GM12865 (cell line): ENCODE measurements at regions not wholly inside any gene's neighbourhood (a gene's known extent, or its start where the extent isn't known, plus 50 kb on each side); places are given as distances from the start of the nearest gene placed in this dataset.
"Not testable (repeated sequence)": the region's sequence is repeated elsewhere in the genome, so short reads cannot be mapped to it uniquely, and the experiment has no call there.

Source experiments
- DNase-seq: peaks from one replicate; pipeline ENCODE4 v3.0.0; 2010; ENCODE audit warnings: low read depth
- H3K4me3 ChIP-seq: 2 replicates; pipeline ENCODE4 v1.5.1; 2011; ENCODE audit warnings: mild to moderate bottlenecking, low read depth, low read length, control low read depth
- CTCF ChIP-seq: IDR thresholded peaks from 2 replicates; pipeline ENCODE4 v1.5.1; 2011; ENCODE audit warnings: low read length, control low read depth, low read depth, inconsistent platforms; ENCODE audit not compliant: insufficient read depth; ENCODE audit errors: missing control alignments

- DNase-seq, result no peak
- TF ChIP-seq CTCF, result no peak
- no peak overlapping the region for H3K4me3 ChIP-seq
These were observed 2396.7 kb downstream of the PCDH7 start for GRCh38 chr4:33116871-33117270.

- no peak for DNase-seq
- no peak for TF ChIP-seq CTCF
- no peak overlapping the region for H3K4me3 ChIP-seq
These were observed 2405.8 kb downstream of the PCDH7 start for GRCh38 chr4:33126002-33126401.

GRCh38 chr4:33130662-33131061 lies 2410.5 kb downstream of the PCDH7 start:
- DNase-seq, H3K4me3 ChIP-seq: not testable (repeated sequence)

- H3K4me3 ChIP-seq, result no peak overlapping the region
- DNase-seq, result no peak
- no peak for TF ChIP-seq CTCF
These were observed 2413.6 kb downstream of the PCDH7 start for GRCh38 chr4:33133723-33134122.

GRCh38 chr4:33134366-33134765 lies 2414.2 kb downstream of the PCDH7 start:
- no peak for TF ChIP-seq CTCF
- no peak overlapping the region for H3K4me3 ChIP-seq
- no peak for DNase-seq

- H3K4me3 ChIP-seq, result no peak overlapping the region
- TF ChIP-seq CTCF, result no peak
- DNase-seq, result no peak
These were observed 2429.7 kb downstream of the PCDH7 start for GRCh38 chr4:33149658-33150524.

GRCh38 chr4:33150525-33150910 lies 2430.3 kb downstream of the PCDH7 start:
- DNase-seq, result no peak
- no peak overlapping the region for H3K4me3 ChIP-seq
- TF ChIP-seq CTCF, result no peak
